ENCODE measurements at regions not wholly inside any gene's neighbourhood (a gene's known extent, or its start where the extent isn't known, plus 50 kb on each side); places are given as distances from the start of the nearest gene placed in this dataset.
"Not testable (repeated sequence)": the region's sequence is repeated elsewhere in the genome, so short reads cannot be mapped to it uniquely, and the experiment has no call there.

GRCh38 chr3:198096015-198096414 is 136.0 kb downstream of the LMLN start:
- no peak for DNase-seq (ENCODE audit: low read depth in 2 of 2)

DNA sequence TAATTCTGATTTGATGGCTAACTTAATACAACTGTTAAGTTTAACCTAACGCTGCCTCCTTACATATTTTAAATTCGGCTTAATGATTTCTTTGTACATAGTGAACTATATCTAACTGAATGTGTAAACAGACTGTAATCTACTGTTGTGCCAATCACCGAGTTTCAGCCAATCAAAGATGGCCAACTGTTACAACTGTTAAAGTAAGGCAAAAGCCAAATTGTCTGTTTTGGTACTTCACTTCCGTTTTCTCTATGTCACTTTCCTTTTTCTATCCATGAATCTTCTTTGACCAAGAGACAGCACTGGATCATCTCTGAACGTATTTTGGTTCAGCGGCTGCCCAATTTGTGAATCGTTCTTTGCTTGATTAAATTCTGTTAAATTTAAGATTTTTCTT is 137.0 kb downstream of the LMLN start:
- no peak for DNase-seq (ENCODE audit: low read depth in 2 of 2)

DNA sequence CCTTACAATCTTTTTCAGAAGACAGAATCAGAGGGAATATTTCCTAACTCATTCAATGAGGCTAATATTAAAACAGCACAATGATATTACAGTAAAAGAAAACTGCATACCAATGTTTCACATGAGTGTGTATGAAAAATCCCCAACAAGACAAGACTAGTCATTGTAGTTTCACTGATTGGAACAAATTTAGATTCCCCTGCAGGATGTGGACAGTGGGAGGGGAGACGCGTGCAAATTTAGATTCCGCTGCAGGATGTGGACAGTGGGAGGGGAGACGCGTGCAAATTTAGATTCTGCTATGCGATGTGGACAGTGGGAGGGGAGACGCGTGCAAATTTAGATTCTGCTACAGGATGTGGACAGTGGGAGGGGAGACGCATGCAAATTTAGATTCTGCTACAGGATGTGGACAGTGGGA is 138.7 kb downstream of the LMLN start:
- DNase-seq (ENCODE audit: low read depth in 2 of 2), result not testable (repeated sequence)

- DNase-seq (ENCODE audit: low read depth in 2 of 2), result not testable (repeated sequence)
These were observed 143.1 kb downstream of the LMLN start for GRCh38 chr3:198103070-198103469.

DNA sequence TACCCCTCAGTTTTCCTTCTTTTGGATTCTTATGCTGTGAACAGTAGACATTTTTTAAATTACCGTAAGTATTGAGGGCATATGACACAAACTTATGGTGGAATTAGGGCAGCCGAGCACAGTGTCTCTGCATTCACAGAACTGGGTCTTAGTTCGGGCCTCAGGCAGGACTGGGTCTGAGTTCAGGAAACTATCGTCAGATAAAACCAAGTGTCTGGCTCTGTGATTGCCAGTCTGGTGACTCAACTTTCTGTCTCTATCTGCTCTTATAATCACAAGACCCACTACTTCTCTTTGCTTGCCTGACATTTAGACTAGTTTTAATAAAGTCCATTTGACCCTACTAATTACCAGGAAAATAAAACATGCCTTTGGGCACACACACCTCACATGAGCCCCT is 146.2 kb downstream of the LMLN start:
- no peak for DNase-seq (ENCODE audit: low read depth in 2 of 2)

DNA sequence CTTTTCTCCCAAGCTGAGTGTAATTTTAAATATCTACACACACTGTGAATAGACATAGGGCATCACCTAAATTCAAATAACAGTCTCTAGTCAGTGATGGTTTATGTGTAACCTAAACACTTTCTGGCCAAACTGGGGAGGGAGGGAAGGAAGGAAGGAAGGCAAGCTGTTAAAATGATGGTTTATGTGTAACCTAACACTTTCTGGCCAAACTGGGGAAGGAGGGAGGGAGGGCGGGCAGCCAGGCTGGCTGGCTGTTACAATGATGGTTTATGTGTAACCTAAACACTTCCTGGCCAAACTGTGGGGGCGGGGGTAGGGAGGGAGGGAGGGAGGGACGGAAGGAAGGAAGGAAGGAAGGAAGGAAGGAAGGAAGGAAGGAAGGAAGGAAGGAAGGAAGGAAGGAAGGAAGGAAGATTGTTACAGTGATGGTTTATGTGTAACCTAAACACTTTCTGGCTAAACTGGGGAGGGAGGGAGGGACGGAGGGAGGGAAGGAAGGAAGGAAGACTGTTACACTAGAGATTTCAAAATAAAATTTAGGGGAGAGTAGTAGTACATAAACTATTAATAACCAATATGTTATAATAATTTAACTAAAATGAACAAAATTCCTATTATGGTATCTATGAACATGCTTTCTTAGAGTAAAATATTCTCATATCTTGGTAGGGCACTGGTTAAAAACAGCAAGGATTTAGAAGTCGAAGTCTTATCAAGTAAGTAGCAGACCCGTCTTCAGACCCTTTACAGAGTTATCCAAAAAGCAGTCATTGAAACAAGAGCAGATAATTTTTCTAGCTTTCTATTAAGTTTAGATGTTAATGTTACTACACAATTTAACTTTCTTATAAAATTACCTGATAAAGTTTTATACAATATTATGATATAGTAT is 148.1 kb downstream of the LMLN start:
- DNase-seq (ENCODE audit: low read depth in 2 of 2), result no peak

- DNase-seq (ENCODE audit: low read depth in 2 of 2), result no peak
These were observed 149.9 kb downstream of the LMLN start for GRCh38 chr3:198109883-198110282.

DNA sequence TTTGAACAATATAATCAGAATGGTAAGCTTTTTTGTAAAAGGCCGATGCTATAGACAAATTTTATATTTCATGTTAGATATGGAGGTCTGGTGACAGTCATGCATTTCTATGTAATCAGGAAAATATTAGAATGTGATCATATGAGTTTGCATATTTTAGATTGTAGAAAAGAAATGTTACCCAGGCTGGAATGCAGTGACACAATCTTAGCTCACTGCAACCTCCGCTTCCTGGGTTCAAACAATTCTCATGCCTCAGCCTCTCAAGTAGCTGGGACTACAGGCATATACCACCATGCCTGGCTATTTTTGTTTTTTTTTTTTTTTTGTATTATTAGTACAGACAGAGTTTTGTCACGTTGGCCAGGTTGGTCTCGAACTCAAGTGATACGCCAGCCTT is 152.0 kb downstream of the LMLN start:
- DNase-seq (ENCODE audit: low read depth in 2 of 2), result no peak

DNA sequence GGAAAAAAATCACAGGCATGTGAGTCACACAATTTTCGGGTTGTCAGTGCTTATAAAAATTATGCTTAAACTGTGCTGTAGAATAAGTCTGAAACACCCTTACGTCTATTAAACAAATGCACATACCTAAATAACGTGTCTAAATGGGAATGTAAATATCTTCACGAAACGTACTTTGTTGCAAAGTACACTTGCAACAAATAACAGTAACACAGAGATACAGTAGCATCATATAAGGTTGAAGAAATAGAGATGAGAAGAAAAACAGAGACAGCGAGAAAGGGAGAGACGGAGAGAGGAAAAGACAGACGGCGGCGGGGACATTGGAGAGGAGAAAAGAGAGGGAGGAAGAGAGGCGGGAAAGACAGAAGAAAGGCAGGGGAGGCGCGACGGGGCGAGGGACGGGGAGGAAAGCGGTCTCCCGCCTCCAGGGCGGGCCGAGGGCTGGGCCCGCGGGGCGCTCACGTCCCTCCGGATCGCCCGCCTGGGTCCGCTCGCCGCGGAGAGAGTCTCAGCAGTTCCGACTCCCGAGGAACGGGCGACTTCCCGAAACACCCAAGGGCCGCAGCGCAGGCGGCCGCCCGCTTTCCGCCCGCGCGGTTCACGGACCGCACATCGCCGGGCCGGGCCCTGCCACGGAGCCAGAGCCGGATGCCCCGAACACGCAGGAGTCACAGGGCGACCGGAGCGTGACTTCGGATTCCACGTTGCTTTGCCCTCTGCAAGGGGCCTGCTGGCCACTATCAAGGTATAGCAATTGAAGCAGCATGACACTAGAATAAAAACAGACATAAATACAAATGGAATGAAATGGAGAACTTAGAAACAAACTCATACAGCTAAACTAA is 153.4 kb downstream of the LMLN start:
- DNase-seq (ENCODE audit: low read depth in 2 of 2), result no peak

DNA sequence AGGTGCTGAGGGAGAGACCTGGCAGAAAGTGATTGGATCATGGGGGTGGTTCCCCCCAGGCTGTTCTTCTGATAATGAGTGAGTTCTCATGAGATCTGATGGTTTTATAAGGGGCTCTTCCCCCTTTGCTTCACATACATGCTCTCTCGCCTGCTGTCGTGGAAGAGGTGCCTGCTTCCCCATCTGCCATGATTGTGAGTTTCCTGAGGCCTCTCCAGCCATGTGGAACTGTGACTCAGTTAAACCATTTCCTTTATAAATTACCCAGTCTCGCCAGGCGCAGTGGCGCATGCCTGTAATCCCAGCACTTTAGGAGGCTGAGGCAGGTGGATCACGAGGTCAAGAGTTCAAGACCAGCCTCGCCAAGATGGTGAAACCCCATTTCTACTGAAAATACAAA is 154.5 kb downstream of the LMLN start:
- not testable (repeated sequence) for DNase-seq (ENCODE audit: low read depth in 2 of 2)

DNA sequence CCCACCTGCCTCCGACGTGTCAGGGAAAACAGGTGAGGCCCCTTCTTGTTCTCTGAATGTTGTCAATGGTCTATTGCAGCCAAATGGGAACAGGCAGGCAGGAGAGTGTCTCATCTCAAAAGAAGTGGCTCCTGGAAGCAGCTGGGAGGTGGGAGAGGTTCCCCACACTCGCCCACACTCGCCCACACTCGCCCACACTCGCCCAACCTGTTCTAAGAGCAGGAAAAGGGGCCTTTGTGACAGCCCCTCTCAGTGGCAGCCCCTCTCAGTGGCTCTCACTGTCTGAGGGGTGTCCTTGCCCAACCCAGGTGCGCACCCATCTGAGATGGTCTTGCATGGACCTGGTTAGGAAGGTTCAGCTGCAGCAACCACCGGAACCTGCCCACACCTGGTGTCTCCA is 162.2 kb downstream of the LMLN start:
- DNase-seq (ENCODE audit: low read depth in 2 of 2), result not testable (repeated sequence)

GRCh38 chr3:198137038-198137835 is 177.2 kb downstream of the LMLN start:
- DNase-seq (ENCODE audit: low read depth in 2 of 2), result not testable (repeated sequence)

GRCh38 chr3:198138205-198138604 is 178.2 kb downstream of the LMLN start:
- not testable (repeated sequence) for DNase-seq (ENCODE audit: low read depth in 2 of 2)

- not testable (repeated sequence) for DNase-seq (ENCODE audit: low read depth in 2 of 2)
These were observed 179.0 kb downstream of the LMLN start for GRCh38 chr3:198139037-198139436.

- DNase-seq (ENCODE audit: low read depth in 2 of 2), result not testable (repeated sequence)
These were observed 179.6 kb downstream of the LMLN start for GRCh38 chr3:198139513-198140167.

GRCh38 chr3:198143300-198144137 is 183.5 kb downstream of the LMLN start:
- not testable (repeated sequence) for DNase-seq (ENCODE audit: low read depth in 2 of 2)

DNA sequence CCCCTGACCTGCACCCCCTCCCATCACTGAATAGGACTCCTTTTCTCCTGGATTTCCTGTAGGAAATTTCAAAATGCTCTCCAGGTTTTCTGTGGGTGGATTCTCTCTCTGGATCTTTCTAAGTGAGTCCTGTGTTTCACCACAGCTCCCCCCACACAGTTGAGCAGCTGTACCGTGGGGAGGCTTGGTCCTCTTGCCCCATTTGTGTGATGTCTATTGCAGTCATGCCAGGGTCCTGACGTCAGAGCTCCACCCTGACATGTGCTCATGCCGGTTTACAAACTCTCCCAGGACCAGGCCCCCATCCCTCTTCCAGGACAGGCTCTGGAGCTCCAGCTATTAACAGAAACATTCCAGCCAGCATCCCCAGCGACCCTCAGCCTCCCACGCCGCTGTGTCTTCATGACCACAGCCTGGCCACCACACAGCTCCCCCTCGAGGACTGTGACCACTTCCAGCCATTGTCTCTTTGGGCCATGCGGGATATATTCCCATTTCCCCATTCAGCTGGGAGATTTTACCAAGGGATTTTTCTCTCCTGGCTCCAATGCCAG is 185.3 kb downstream of the LMLN start:
- DNase-seq (ENCODE audit: low read depth in 2 of 2), result not testable (repeated sequence)

DNA sequence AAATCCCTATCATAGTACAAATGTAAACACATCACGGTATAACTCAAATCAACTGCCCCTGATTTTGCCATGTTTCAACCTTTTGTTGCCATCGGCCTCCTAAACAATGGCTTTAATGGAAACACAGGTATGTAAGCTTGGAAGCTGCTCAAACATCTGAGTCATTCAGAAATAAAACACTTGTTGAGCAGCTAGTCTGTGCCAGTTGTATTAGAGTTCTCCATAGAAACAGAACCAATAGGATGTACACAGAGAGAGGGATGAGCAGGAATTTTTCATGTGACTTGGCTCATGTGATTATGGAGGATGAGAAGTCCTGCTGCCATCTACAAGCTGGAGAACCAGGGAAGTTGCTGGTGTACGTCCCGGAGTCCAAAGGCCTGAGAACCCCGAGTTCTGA is 186.1 kb downstream of the LMLN start:
- not testable (repeated sequence) for DNase-seq (ENCODE audit: low read depth in 2 of 2)

DNA sequence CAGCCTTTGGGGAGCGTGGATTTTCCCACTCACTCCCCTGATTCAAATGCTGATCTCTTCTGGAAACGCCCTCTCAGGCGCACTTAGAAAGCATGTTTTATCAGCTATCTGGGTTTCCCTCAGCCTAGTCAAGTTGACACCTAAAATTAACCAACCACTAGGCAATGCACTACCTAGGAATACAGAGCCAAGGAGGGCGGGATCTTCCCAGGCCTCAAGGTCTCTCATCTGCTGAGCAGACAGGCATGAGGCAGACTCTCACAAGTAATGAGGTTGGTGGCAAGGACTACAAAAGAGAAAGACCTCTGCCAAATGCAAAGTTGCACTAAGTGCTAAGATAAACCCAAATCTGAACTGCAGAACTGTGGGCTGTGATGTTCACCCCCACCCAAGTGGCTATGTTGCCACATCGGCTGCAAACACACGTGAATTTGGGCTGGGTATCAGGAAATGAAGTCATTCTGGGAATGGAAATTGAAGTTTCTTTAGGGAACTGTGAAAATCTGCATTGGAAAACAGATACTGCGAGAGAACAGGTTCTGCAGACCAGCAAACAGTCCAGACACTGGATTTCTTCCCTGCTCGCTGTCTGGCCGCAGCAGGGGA is 186.6 kb downstream of the LMLN start:
- DNase-seq (ENCODE audit: low read depth in 2 of 2), result not testable (repeated sequence)

DNA sequence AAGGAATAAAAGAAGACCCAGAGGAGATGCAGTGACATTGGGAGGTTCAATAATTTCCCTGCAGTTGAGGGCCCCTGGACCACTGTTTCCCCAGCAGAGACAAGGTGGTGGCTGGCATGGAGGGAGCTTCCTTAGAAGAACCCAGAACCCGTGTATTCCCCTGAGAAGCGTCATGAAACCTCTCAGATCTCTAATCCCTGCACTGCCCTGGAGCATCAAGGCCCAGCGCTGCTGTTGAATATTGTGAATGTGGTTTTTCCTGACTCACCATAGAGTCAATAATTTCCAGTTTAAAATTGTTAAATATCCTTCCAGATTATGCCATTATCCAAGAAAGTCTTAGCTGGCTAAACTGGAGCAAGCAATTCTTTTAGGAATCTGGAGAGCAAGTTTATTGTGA is 187.2 kb downstream of the LMLN start:
- DNase-seq (ENCODE audit: low read depth in 2 of 2), result not testable (repeated sequence)

Measured in stimulated activated CD8-positive, alpha-beta memory T cell treated with anti-CD3 and anti-CD28 coated beads, Interleukin-7, amount 100 ng/mL, for 4 hours (primary cell).